ENCODE measurements at regions not wholly inside any gene's neighbourhood (a gene's known extent, or its start where the extent isn't known, plus 50 kb on each side); places are given as distances from the start of the nearest gene placed in this dataset.

DNA sequence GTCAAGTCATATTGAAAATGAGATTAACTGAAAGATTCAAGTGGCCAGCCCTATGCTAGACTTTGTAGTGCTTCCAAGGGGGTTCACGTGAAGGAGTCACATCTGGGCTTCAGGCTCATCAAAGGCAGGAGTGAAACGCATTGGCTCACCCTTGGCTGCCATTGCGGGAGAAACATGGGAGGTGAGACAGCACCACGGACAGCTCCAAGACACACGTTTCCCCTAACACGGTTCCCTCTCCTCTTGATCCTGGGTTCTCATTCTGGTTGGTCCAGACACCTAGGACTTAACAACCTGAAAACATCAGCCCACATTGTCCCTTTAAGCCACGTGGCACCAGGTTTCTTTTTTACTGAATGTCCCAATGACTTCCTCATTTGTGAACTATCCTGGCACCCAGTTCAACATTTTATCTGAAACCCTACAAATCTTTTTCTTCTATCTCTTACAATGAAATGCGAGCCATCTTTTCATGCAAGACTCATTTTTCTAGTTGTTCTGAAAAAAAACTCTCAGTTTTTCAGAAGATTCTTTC, 279.0 kb upstream of the VCX3A start:
- no peak overlapping the region for H3K27ac Mint-ChIP-seq
- ATAC-seq (ENCODE audit: low read depth in 2 of 2) (no peak), DNase-seq (no peak)

GRCh38 chrX:6812087-6812486, 277.2 kb upstream of the VCX3A start:
- H3K4me1 Mint-ChIP-seq = no peaks in the 10 kb centered on the region
- no peak overlapping the region for H3K27ac ChIP-seq (ENCODE audit: insufficient read depth, low read length, poor library complexity, severe bottlenecking)
- peaks cover 0 to 13% (median 2%) of the 10 kb centered on the region in 7 donors for H3K9me3 Mint-ChIP-seq

More for the DNA sequence above, 279.0 kb upstream of the VCX3A start:
- Histone ChIP-seq H3K27me3 (ENCODE audit: control insufficient read depth, insufficient read depth, low read length) (no peaks in the 10 kb centered on the region), H3K9me3 (ENCODE audit: control insufficient read depth in 2 of 2, low read length in 2 of 2) (no peaks in the 10 kb centered on the region), H3K36me3 (ENCODE audit: control insufficient read depth, insufficient read depth, low read length) (no peaks in the 10 kb centered on the region), H3K27ac (ENCODE audit: insufficient read depth, low read length, poor library complexity, severe bottlenecking) (no peak overlapping the region), H3K4me3 (ENCODE audit: low read depth, low read length) (no peak overlapping the region), H3K4me1 (ENCODE audit: control insufficient read depth, insufficient read depth, low read length, poor library complexity, severe bottlenecking) (no peaks in the 10 kb centered on the region)
- peaks cover 0 to 13% (median 3%) of the 10 kb centered on the region in 7 donors for H3K9me3 Mint-ChIP-seq
- H3K27me3 Mint-ChIP-seq = no peaks in the 10 kb centered on the region
- H3K4me3 Mint-ChIP-seq = no peak overlapping the region
- no peaks in the 10 kb centered on the region for H3K36me3 Mint-ChIP-seq
- no peaks in the 10 kb centered on the region for H3K4me1 Mint-ChIP-seq

DNA sequence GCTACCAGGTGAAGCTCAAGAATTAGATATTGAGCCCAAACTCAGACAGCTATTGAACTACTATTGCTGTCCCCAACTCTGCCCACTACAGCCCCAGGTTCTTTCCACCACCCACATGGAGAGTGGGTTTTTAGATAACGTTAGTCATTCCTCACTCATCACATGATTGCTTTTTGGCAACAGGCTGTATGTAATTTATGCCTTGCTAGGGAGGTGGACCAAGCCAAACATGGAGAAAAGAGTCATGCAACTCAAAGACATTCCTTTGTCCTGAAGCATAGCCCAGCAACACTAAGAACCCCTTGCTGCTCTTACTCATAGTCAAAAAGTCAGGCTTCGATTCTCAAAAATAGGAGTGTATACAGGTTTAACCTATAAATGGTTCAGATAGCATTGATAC, 275.9 kb upstream of the VCX3A start:
- Mint-ChIP-seq H3K4me3 (no peak overlapping the region), H3K27ac (no peak overlapping the region), H3K9me3 (peaks cover 0 to 15% (median 2%) of the 10 kb centered on the region in 7 donors), H3K27me3 (no peaks in the 10 kb centered on the region), H3K36me3 (no peaks in the 10 kb centered on the region), H3K4me1 (no peaks in the 10 kb centered on the region)
- DNase-seq (no peak), ATAC-seq (ENCODE audit: low read depth in 2 of 2) (no peak)
- Histone ChIP-seq H3K27me3 (ENCODE audit: control insufficient read depth, insufficient read depth, low read length) (no peaks in the 10 kb centered on the region), H3K9me3 (ENCODE audit: control insufficient read depth in 2 of 2, low read length in 2 of 2) (no peaks in the 10 kb centered on the region), H3K27ac (ENCODE audit: insufficient read depth, low read length, poor library complexity, severe bottlenecking) (no peak overlapping the region), H3K4me3 (ENCODE audit: low read depth, low read length) (no peak overlapping the region), H3K4me1 (ENCODE audit: control insufficient read depth, insufficient read depth, low read length, poor library complexity, severe bottlenecking) (no peaks in the 10 kb centered on the region), H3K36me3 (ENCODE audit: control insufficient read depth, insufficient read depth, low read length) (no peaks in the 10 kb centered on the region)

More at GRCh38 chrX:6812087-6812486, 277.2 kb upstream of the VCX3A start:
- no peaks in the 10 kb centered on the region for H3K9me3 ChIP-seq (ENCODE audit: control insufficient read depth in 2 of 2, low read length in 2 of 2)
- no peaks in the 10 kb centered on the region for H3K36me3 ChIP-seq (ENCODE audit: control insufficient read depth, insufficient read depth, low read length)
- ATAC-seq (ENCODE audit: low read depth in 2 of 2) (no peak), DNase-seq (no peak)
- H3K27me3 Mint-ChIP-seq = no peaks in the 10 kb centered on the region
- no peak overlapping the region for H3K4me3 Mint-ChIP-seq
- no peaks in the 10 kb centered on the region for H3K4me1 ChIP-seq (ENCODE audit: control insufficient read depth, insufficient read depth, low read length, poor library complexity, severe bottlenecking)
- no peak overlapping the region for H3K4me3 ChIP-seq (ENCODE audit: low read depth, low read length)
- H3K36me3 Mint-ChIP-seq = no peaks in the 10 kb centered on the region
- H3K27me3 ChIP-seq (ENCODE audit: control insufficient read depth, insufficient read depth, low read length) = no peaks in the 10 kb centered on the region
- no peak overlapping the region for H3K27ac Mint-ChIP-seq

GRCh38 chrX:6803607-6804006, 268.7 kb upstream of the VCX3A start:
- no peak for ATAC-seq (ENCODE audit: low read depth in 2 of 2)
- H3K4me3 ChIP-seq (ENCODE audit: low read depth, low read length) = no peak overlapping the region
- H3K4me3 Mint-ChIP-seq = no peak overlapping the region
- no peaks in the 10 kb centered on the region for H3K27me3 Mint-ChIP-seq
- no peaks in the 10 kb centered on the region for H3K4me1 Mint-ChIP-seq
- H3K4me1 ChIP-seq (ENCODE audit: control insufficient read depth, insufficient read depth, low read length, poor library complexity, severe bottlenecking) = no peaks in the 10 kb centered on the region
- no peak for DNase-seq
- no peaks in the 10 kb centered on the region for H3K36me3 Mint-ChIP-seq
- peaks cover 0 to 14% (median 0%) of the 10 kb centered on the region in 7 donors for H3K9me3 Mint-ChIP-seq
- no peaks in the 10 kb centered on the region for H3K9me3 ChIP-seq (ENCODE audit: control insufficient read depth in 2 of 2, low read length in 2 of 2)
- H3K27ac ChIP-seq (ENCODE audit: insufficient read depth, low read length, poor library complexity, severe bottlenecking) = no peak overlapping the region
- H3K36me3 ChIP-seq (ENCODE audit: control insufficient read depth, insufficient read depth, low read length) = no peaks in the 10 kb centered on the region
- no peaks in the 10 kb centered on the region for H3K27me3 ChIP-seq (ENCODE audit: control insufficient read depth, insufficient read depth, low read length)
- no peak overlapping the region for H3K27ac Mint-ChIP-seq

DNA sequence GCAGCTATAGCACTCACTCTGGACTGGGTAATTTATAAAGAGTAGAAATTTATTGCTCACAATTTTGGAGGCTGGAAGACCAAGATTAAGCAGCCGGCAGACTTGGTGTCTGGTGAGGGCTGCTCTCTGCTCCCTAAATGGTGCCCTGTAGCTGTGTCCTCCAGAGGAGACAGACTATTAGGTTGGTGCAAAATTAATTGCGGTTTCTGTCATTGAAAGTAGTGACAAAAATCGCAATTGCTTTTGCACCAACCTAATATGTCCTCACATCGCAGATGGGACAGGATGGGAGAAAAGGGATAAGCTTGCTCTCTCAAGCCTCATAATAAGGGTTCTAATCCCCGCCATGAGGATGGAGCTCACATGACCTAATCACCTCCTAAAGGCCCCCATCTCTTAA, 258.1 kb upstream of the VCX3A start:
- Mint-ChIP-seq H3K36me3 (no peaks in the 10 kb centered on the region), H3K4me1 (peaks cover 0 to 4% (median 0%) of the 10 kb centered on the region in 4 donors), H3K9me3 (peaks cover 0 to 12% (median 4%) of the 10 kb centered on the region in 7 donors), H3K27ac (no peak overlapping the region), H3K4me3 (no peak overlapping the region), H3K27me3 (no peaks in the 10 kb centered on the region)
- no peaks in the 10 kb centered on the region for H3K4me1 ChIP-seq (ENCODE audit: control insufficient read depth, insufficient read depth, low read length, poor library complexity, severe bottlenecking)
- no peak for DNase-seq
- H3K27ac ChIP-seq (ENCODE audit: insufficient read depth, low read length, poor library complexity, severe bottlenecking) = no peak overlapping the region
- ATAC-seq (ENCODE audit: low read depth in 2 of 2) = no peak
- H3K4me3 ChIP-seq (ENCODE audit: low read depth, low read length) = no peak overlapping the region
- no peaks in the 10 kb centered on the region for H3K27me3 ChIP-seq (ENCODE audit: control insufficient read depth, insufficient read depth, low read length)
- no peaks in the 10 kb centered on the region for H3K36me3 ChIP-seq (ENCODE audit: control insufficient read depth, insufficient read depth, low read length)
- no peaks in the 10 kb centered on the region for H3K9me3 ChIP-seq (ENCODE audit: control insufficient read depth in 2 of 2, low read length in 2 of 2)

GRCh38 chrX:6783912-6784311, 249.0 kb upstream of the VCX3A start:
- Histone ChIP-seq H3K4me3 (ENCODE audit: low read depth, low read length) (no peak overlapping the region), H3K9me3 (ENCODE audit: control insufficient read depth in 2 of 2, low read length in 2 of 2) (no peaks in the 10 kb centered on the region), H3K4me1 (ENCODE audit: control insufficient read depth, insufficient read depth, low read length, poor library complexity, severe bottlenecking) (no peaks in the 10 kb centered on the region), H3K27ac (ENCODE audit: insufficient read depth, low read length, poor library complexity, severe bottlenecking) (no peak overlapping the region), H3K27me3 (ENCODE audit: control insufficient read depth, insufficient read depth, low read length) (no peaks in the 10 kb centered on the region), H3K36me3 (ENCODE audit: control insufficient read depth, insufficient read depth, low read length) (no peaks in the 10 kb centered on the region)
- H3K27ac Mint-ChIP-seq = no peak overlapping the region
- no peak overlapping the region for H3K4me3 Mint-ChIP-seq
- H3K4me1 Mint-ChIP-seq = no peaks in the 10 kb centered on the region
- H3K9me3 Mint-ChIP-seq = peaks cover 0 to 10% (median 0%) of the 10 kb centered on the region in 7 donors
- no peak for ATAC-seq (ENCODE audit: low read depth in 2 of 2)
- no peaks in the 10 kb centered on the region for H3K36me3 Mint-ChIP-seq
- H3K27me3 Mint-ChIP-seq = no peaks in the 10 kb centered on the region
- no peak for DNase-seq

- no peak overlapping the region for H3K27ac ChIP-seq (ENCODE audit: insufficient read depth, low read length, poor library complexity, severe bottlenecking)
- H3K27ac Mint-ChIP-seq = no peak overlapping the region
Observed at GRCh38 chrX:6782831-6783230, 247.9 kb upstream of the VCX3A start.

More at GRCh38 chrX:6782831-6783230, 247.9 kb upstream of the VCX3A start:
- no peak for DNase-seq
- no peaks in the 10 kb centered on the region for H3K36me3 Mint-ChIP-seq
- Histone ChIP-seq H3K9me3 (ENCODE audit: control insufficient read depth in 2 of 2, low read length in 2 of 2) (no peaks in the 10 kb centered on the region), H3K4me3 (ENCODE audit: low read depth, low read length) (no peak overlapping the region), H3K4me1 (ENCODE audit: control insufficient read depth, insufficient read depth, low read length, poor library complexity, severe bottlenecking) (no peaks in the 10 kb centered on the region), H3K27me3 (ENCODE audit: control insufficient read depth, insufficient read depth, low read length) (no peaks in the 10 kb centered on the region), H3K36me3 (ENCODE audit: control insufficient read depth, insufficient read depth, low read length) (no peaks in the 10 kb centered on the region)
- ATAC-seq (ENCODE audit: low read depth in 2 of 2) = no peak
- H3K4me3 Mint-ChIP-seq = no peak overlapping the region
- H3K4me1 Mint-ChIP-seq = no peaks in the 10 kb centered on the region
- H3K9me3 Mint-ChIP-seq = peaks cover 0 to 11% (median 0%) of the 10 kb centered on the region in 7 donors
- no peaks in the 10 kb centered on the region for H3K27me3 Mint-ChIP-seq

Measured in CD4-positive, CD25-positive, alpha-beta regulatory T cell (primary cell).